Suprapubic skin (tissue), 4 donors: ENCODE measurements at regions not wholly inside any gene's neighbourhood (a gene's known extent, or its start where the extent isn't known, plus 50 kb on each side); places are given as distances from the start of the nearest gene placed in this dataset.
"Not testable (repeated sequence)": the region's sequence is repeated elsewhere in the genome, so short reads cannot be mapped to it uniquely, and the experiment has no call there.

Source experiments
- DNase-seq, 2 donors: peaks; one replicate each; pipeline ENCODE4 v3.0.0-alpha.2; 2019; ENCODE audit warnings: low spot score in 2 of 2
- H3K27ac ChIP-seq: fragments of 200-600 bp; sonication (generic); one replicate; pipeline ENCODE4 v1.5.1; 2019
- H3K27me3 ChIP-seq: fragments of 200-600 bp; sonication (generic); one replicate; pipeline ENCODE4 v1.5.1; 2019
- H3K36me3 ChIP-seq: fragments of 200-600 bp; sonication (generic); one replicate; pipeline ENCODE4 v1.5.1; 2019
- H3K4me1 ChIP-seq: fragments of 200-600 bp; sonication (generic); one replicate; pipeline ENCODE4 v1.5.1; 2019
- H3K4me3 ChIP-seq: fragments of 200-600 bp; sonication (generic); one replicate; pipeline ENCODE4 v1.5.1; 2019; ENCODE audit warnings: mild to moderate bottlenecking
- H3K9me3 ChIP-seq: fragments of 200-600 bp; sonication (generic); one replicate; pipeline ENCODE4 v1.5.1; 2019
- CTCF ChIP-seq, 2 donors: fragments of 200-600 bp in 1 of 2; fragments of 450-650 bp in 1 of 2; sonication (generic) in 1 of 2; IDR thresholded peaks; one replicate each; pipeline ENCODE4 v1.5.1; 2016 to 2019; ENCODE audit warnings: antibody characterized with exemption in 2 of 2, mild to moderate bottlenecking in 1 of 2, moderate library complexity in 1 of 2
- EP300 ChIP-seq: sonication (generic); formaldehyde crosslinking; IDR thresholded peaks from one replicate; pipeline ENCODE4 v1.6.1; 2017; ENCODE audit warnings: antibody characterized with exemption
- POLR2A ChIP-seq, 2 donors: fragments of 450-650 bp; IDR thresholded peaks; one replicate each; pipeline ENCODE4 v1.6.1; 2017; ENCODE audit warnings: antibody characterized with exemption in 2 of 2, mild to moderate bottlenecking in 2 of 2, moderate library complexity in 2 of 2
- POLR2AphosphoS5 ChIP-seq, 3 donors: sonication (generic); formaldehyde crosslinking; IDR thresholded peaks; one replicate each; pipeline ENCODE4 v1.6.1; 2017; ENCODE audit warnings: antibody characterized with exemption in 3 of 3
- WGBS: methylation state at CpG from one replicate; pipeline ENCODE4 v1.1.5; 2018; 5-methylcytosine and 5-hydroxymethylcytosine counted together

- TF ChIP-seq CTCF (IDR thresholded peaks at IDR 0.05) = no peak
- H3K27me3 ChIP-seq = no peaks in the 10 kb centered on the region
- no peak for DNase-seq
- H3K4me1 ChIP-seq = no peaks in the 10 kb centered on the region
- no peak overlapping the region for H3K27ac ChIP-seq
- no peaks in the 10 kb centered on the region for H3K9me3 ChIP-seq
- WGBS = 90% methylated on average over 1 of the region's 1 CpG
- no peaks in the 10 kb centered on the region for H3K36me3 ChIP-seq
- H3K4me3 ChIP-seq = no peak overlapping the region
These were observed 403.7 kb downstream of the CCDC85A start for GRCh38 chr2:56587456-56587855.

GRCh38 chr2:56589194-56589593 is 405.4 kb downstream of the CCDC85A start:
- Histone ChIP-seq H3K4me1 (no peaks in the 10 kb centered on the region), H3K27me3 (no peaks in the 10 kb centered on the region), H3K36me3 (no peaks in the 10 kb centered on the region), H3K9me3 (no peaks in the 10 kb centered on the region), H3K27ac (no peak overlapping the region), H3K4me3 (no peak overlapping the region)
- no peak for TF ChIP-seq CTCF (IDR thresholded peaks at IDR 0.05)
- no peak for TF ChIP-seq EP300
- TF ChIP-seq POLR2AphosphoS5 (IDR thresholded peaks at IDR 0.05) = no peak
- no peak for TF ChIP-seq POLR2A (IDR thresholded peaks at IDR 0.05)
- no peak for DNase-seq
- WGBS = 54% methylated on average over 1 of the region's 1 CpG

- Histone ChIP-seq H3K4me1 (no peaks in the 10 kb centered on the region), H3K9me3 (no peaks in the 10 kb centered on the region), H3K27me3 (no peaks in the 10 kb centered on the region), H3K4me3 (no peak overlapping the region), H3K36me3 (no peaks in the 10 kb centered on the region), H3K27ac (no peak overlapping the region)
- no peak for DNase-seq
- TF ChIP-seq EP300 = no peak
- TF ChIP-seq POLR2A (IDR thresholded peaks at IDR 0.05) = no peak
- TF ChIP-seq POLR2AphosphoS5 (IDR thresholded peaks at IDR 0.05) = no peak
- no peak for TF ChIP-seq CTCF (IDR thresholded peaks at IDR 0.05)
These were observed 406.0 kb downstream of the CCDC85A start for GRCh38 chr2:56589835-56590234.

- no peaks in the 10 kb centered on the region for H3K27me3 ChIP-seq
- H3K36me3 ChIP-seq = no peaks in the 10 kb centered on the region
- H3K4me1 ChIP-seq = no peaks in the 10 kb centered on the region
- no peak for DNase-seq
- TF ChIP-seq POLR2A (IDR thresholded peaks at IDR 0.05) = no peak
- no peaks in the 10 kb centered on the region for H3K9me3 ChIP-seq
- no peak overlapping the region for H3K27ac ChIP-seq
- 53% methylated on average over 3 of the region's 3 CpGs for WGBS
- no peak overlapping the region for H3K4me3 ChIP-seq
These were observed 406.8 kb downstream of the CCDC85A start for GRCh38 chr2:56590611-56591010.

GRCh38 chr2:56606086-56606485 is 422.3 kb downstream of the CCDC85A start:
- not testable (repeated sequence) for H3K4me3 ChIP-seq, DNase-seq, H3K9me3 ChIP-seq, H3K27me3 ChIP-seq, H3K4me1 ChIP-seq, H3K36me3 ChIP-seq, H3K27ac ChIP-seq
- WGBS = 64% methylated on average over 3 of the region's 9 CpGs

- DNase-seq = no peak
- no peaks in the 10 kb centered on the region for H3K27me3 ChIP-seq
- no peaks in the 10 kb centered on the region for H3K36me3 ChIP-seq
- no peak overlapping the region for H3K27ac ChIP-seq
- H3K9me3 ChIP-seq = no peaks in the 10 kb centered on the region
- no peak overlapping the region for H3K4me3 ChIP-seq
- H3K4me1 ChIP-seq = no peaks in the 10 kb centered on the region
- TF ChIP-seq EP300 (no peak), POLR2A (IDR thresholded peaks at IDR 0.05) (no peak), CTCF (IDR thresholded peaks at IDR 0.05) (no peak), POLR2AphosphoS5 (IDR thresholded peaks at IDR 0.05) (no peak)
- 63% methylated on average over 1 of the region's 1 CpG for WGBS
These were observed 429.5 kb downstream of the CCDC85A start for GRCh38 chr2:56613254-56613653.
